CD4-positive, alpha-beta T cell (primary cell): ENCODE measurements at regions not wholly inside any gene's neighbourhood (a gene's known extent, or its start where the extent isn't known, plus 50 kb on each side); places are given as distances from the start of the nearest gene placed in this dataset.

Experiments
- ATAC-seq: fragments of 200-7000 bp; cut with Tn5 transposase; one replicate; pipeline ENCODE4 v1.10.0; 2022; ENCODE audit warnings: mild to moderate bottlenecking; ENCODE audit not compliant: poor library complexity
- CTCF ChIA-PET: fragments of 350-600 bp; sonication (Branson Sonifier 250); formaldehyde crosslinking; loops from one replicate; lab custom pipeline; 2021; ENCODE audit warnings: antibody characterized with exemption, inconsistent platforms; lab: Charles Lee
- POLR2A ChIA-PET: fragments of 350-600 bp; sonication (Branson Sonifier 250); formaldehyde crosslinking; loops from one replicate; lab custom pipeline; 2021; ENCODE audit warnings: antibody characterized with exemption, inconsistent platforms; lab: Charles Lee
- DNase-seq, 14 experiments: peaks; one replicate each; pipeline ENCODE4 v3.0.0-alpha.2; 2013 to 2020; ENCODE audit warnings: mixed read lengths in 2 of 14
- H3K27ac ChIP-seq, 2 donors: one replicate each; pipeline versions ENCODE4 v1.5.1 to v1.7.0; 2013; ENCODE audit warnings: low read length in 2 of 2, low read depth in 1 of 2, mild to moderate bottlenecking in 1 of 2
- H3K27me3 ChIP-seq, 2 experiments: 1 replicate in 1 of 2; 2 replicates in 1 of 2; pipeline versions ENCODE4 v1.6.1 to v1.7.0; 2013; ENCODE audit warnings: low read length in 2 of 2, control low read depth in 1 of 2, mild to moderate bottlenecking in 1 of 2, moderate library complexity in 1 of 2; ENCODE audit not compliant: insufficient read depth in 2 of 2, control insufficient read depth in 1 of 2
- H3K36me3 ChIP-seq: one replicate; pipeline ENCODE4 v1.6.1; 2013; ENCODE audit warnings: low read length, control low read depth; ENCODE audit not compliant: insufficient read depth
- H3K4me1 ChIP-seq: one replicate; pipeline ENCODE4 v1.6.1; 2013; ENCODE audit warnings: low read length, control low read depth; ENCODE audit not compliant: insufficient read depth
- H3K4me3 ChIP-seq: one replicate; pipeline ENCODE4 v1.5.1; 2013; ENCODE audit warnings: mild to moderate bottlenecking, low read length, moderate library complexity
- H3K9me3 ChIP-seq, 2 experiments: 1 replicate in 1 of 2; 2 replicates in 1 of 2; pipeline versions ENCODE4 v1.6.1 to v1.7.0; 2013; ENCODE audit warnings: low read length in 2 of 2, mild to moderate bottlenecking in 2 of 2, control low read depth in 1 of 2, moderate library complexity in 1 of 2; ENCODE audit not compliant: control insufficient read depth in 1 of 2, insufficient read depth in 1 of 2
- H3K27ac Mint-ChIP-seq: one replicate; pipeline ENCODE4 v1.8.0; 2020; ENCODE audit warnings: mixed read lengths
- H3K27me3 Mint-ChIP-seq: one replicate; pipeline ENCODE4 v1.8.0; 2021; ENCODE audit warnings: mixed read lengths
- H3K36me3 Mint-ChIP-seq: one replicate; pipeline ENCODE4 v1.8.0; 2021; ENCODE audit warnings: low read depth, mixed read lengths
- H3K4me1 Mint-ChIP-seq: one replicate; pipeline ENCODE4 v1.8.0; 2021; ENCODE audit warnings: low read depth, mixed read lengths
- H3K4me3 Mint-ChIP-seq: one replicate; pipeline ENCODE4 v1.8.0; 2020; ENCODE audit warnings: mild to moderate bottlenecking, mixed read lengths
- H3K9me3 Mint-ChIP-seq: one replicate; pipeline ENCODE4 v1.8.0; 2020; ENCODE audit warnings: mixed read lengths
- intact Hi-C, 2 experiments: fragments of 100-400 bp; cut with DNase I in 1 of 2; cut with micrococcal nuclease in 1 of 2; formaldehyde crosslinking; loops; one replicate each; pipeline versions ENCODE4 v1.15.1 to v1.9.0; 2023 to 2025; cut with DNase I, micrococcal nuclease
- TF ChIP-seq, protein P1 (sequence below): fragments of 200-600 bp; IDR thresholded peaks from one replicate; pipeline ENCODE4 v1.8.0; 2022; ENCODE audit warnings: antibody characterized with exemption, mild to moderate bottlenecking

GRCh38 chr4:126783191-126783590, 849.6 kb upstream of the INTU start:
- H3K27me3 Mint-ChIP-seq, result no peaks in the 10 kb centered on the region
- Histone ChIP-seq H3K27ac (no peak overlapping the region), H3K27me3 (no peaks in the 10 kb centered on the region), H3K9me3 (peaks cover 0 to 12% of the 10 kb centered on the region in 2 experiments), H3K4me3 (no peak overlapping the region), H3K4me1 (no peaks in the 10 kb centered on the region), H3K36me3 (no peaks in the 10 kb centered on the region)
- H3K36me3 Mint-ChIP-seq, result no peaks in the 10 kb centered on the region
- H3K4me1 Mint-ChIP-seq, result no peaks in the 10 kb centered on the region
- ChIA-PET POLR2A (no interaction called here), CTCF (no interaction called here)
- TF ChIP-seq, protein P1, sequence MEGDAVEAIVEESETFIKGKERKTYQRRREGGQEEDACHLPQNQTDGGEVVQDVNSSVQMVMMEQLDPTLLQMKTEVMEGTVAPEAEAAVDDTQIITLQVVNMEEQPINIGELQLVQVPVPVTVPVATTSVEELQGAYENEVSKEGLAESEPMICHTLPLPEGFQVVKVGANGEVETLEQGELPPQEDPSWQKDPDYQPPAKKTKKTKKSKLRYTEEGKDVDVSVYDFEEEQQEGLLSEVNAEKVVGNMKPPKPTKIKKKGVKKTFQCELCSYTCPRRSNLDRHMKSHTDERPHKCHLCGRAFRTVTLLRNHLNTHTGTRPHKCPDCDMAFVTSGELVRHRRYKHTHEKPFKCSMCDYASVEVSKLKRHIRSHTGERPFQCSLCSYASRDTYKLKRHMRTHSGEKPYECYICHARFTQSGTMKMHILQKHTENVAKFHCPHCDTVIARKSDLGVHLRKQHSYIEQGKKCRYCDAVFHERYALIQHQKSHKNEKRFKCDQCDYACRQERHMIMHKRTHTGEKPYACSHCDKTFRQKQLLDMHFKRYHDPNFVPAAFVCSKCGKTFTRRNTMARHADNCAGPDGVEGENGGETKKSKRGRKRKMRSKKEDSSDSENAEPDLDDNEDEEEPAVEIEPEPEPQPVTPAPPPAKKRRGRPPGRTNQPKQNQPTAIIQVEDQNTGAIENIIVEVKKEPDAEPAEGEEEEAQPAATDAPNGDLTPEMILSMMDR, result no peak
- H3K4me3 Mint-ChIP-seq, result no peak overlapping the region
- DNase-seq, result no peak
- intact Hi-C loops, result no loop called here
- peaks cover 11% of the 10 kb centered on the region for H3K9me3 Mint-ChIP-seq
- ATAC-seq, result no peak
- H3K27ac Mint-ChIP-seq, result no peak overlapping the region

GRCh38 chr4:126784966-126785580, 847.7 kb upstream of the INTU start:
- H3K9me3 ChIP-seq, result peaks cover 0 to 4% of the 10 kb centered on the region in 2 experiments
- H3K4me3 ChIP-seq, result no peak overlapping the region
- Mint-ChIP-seq H3K36me3 (no peaks in the 10 kb centered on the region), H3K9me3 (peaks cover 8% of the 10 kb centered on the region), H3K4me3 (no peak overlapping the region), H3K27ac (no peak overlapping the region), H3K27me3 (no peaks in the 10 kb centered on the region), H3K4me1 (no peaks in the 10 kb centered on the region)
- no peak overlapping the region for H3K27ac ChIP-seq
- no peaks in the 10 kb centered on the region for H3K27me3 ChIP-seq
- intact Hi-C loops, result no loop called here
- TF ChIP-seq, protein P1, result no peak
- no peak for DNase-seq
- no peaks in the 10 kb centered on the region for H3K36me3 ChIP-seq
- ChIA-PET CTCF (no interaction called here), POLR2A (no interaction called here)
- no peaks in the 10 kb centered on the region for H3K4me1 ChIP-seq
- ATAC-seq, result no peak

DNA sequence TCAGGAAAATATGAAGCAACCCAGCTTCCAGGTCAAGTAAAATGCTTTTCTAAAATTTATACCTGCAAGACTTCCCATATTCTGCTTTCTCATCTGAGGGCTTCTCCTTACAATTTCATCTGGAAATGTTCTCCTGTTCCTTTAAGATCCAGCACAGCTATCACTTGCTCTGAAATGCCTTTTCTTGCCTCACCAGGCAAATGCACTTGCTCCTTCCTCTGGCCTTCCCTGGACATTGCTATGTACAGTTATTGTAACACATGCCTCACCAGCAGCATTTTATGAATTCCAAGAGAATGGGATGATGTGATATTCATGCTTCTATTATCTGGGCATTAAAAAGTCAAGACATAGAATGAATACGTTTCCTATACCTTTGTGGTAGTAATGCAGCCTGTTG, 842.1 kb upstream of the INTU start:
- no peaks in the 10 kb centered on the region for H3K9me3 ChIP-seq
- Mint-ChIP-seq H3K27me3 (no peaks in the 10 kb centered on the region), H3K4me3 (no peak overlapping the region), H3K9me3 (peaks cover 5% of the 10 kb centered on the region), H3K27ac (no peak overlapping the region), H3K36me3 (no peaks in the 10 kb centered on the region), H3K4me1 (no peaks in the 10 kb centered on the region)
- H3K27ac ChIP-seq, result no peak overlapping the region
- H3K4me3 ChIP-seq, result no peak overlapping the region
- TF ChIP-seq, protein P1, result no peak
- H3K36me3 ChIP-seq, result no peaks in the 10 kb centered on the region
- POLR2A ChIA-PET, result no interaction called here
- CTCF ChIA-PET, result no interaction called here
- no peaks in the 10 kb centered on the region for H3K4me1 ChIP-seq
- H3K27me3 ChIP-seq, result no peaks in the 10 kb centered on the region
- DNase-seq (no peak), ATAC-seq (no peak)
- intact Hi-C loops, result no loop called here
